ENCODE measurements at regions not wholly inside any gene's neighbourhood (a gene's known extent, or its start where the extent isn't known, plus 50 kb on each side); places are given as distances from the start of the nearest gene placed in this dataset.

GRCh38 chr5:171562822-171563221 is 143.4 kb downstream of the FGF18 start:
- TF ChIP-seq, protein P1, sequence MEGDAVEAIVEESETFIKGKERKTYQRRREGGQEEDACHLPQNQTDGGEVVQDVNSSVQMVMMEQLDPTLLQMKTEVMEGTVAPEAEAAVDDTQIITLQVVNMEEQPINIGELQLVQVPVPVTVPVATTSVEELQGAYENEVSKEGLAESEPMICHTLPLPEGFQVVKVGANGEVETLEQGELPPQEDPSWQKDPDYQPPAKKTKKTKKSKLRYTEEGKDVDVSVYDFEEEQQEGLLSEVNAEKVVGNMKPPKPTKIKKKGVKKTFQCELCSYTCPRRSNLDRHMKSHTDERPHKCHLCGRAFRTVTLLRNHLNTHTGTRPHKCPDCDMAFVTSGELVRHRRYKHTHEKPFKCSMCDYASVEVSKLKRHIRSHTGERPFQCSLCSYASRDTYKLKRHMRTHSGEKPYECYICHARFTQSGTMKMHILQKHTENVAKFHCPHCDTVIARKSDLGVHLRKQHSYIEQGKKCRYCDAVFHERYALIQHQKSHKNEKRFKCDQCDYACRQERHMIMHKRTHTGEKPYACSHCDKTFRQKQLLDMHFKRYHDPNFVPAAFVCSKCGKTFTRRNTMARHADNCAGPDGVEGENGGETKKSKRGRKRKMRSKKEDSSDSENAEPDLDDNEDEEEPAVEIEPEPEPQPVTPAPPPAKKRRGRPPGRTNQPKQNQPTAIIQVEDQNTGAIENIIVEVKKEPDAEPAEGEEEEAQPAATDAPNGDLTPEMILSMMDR (IDR thresholded peaks at IDR 0.05; ENCODE audit: insufficient read depth, low read depth, low read length, missing control alignments): no peak
- no peak for DNase-seq (ENCODE audit: low read depth)
- no peak overlapping the region for H3K4me3 ChIP-seq (ENCODE audit: low read length)

DNA sequence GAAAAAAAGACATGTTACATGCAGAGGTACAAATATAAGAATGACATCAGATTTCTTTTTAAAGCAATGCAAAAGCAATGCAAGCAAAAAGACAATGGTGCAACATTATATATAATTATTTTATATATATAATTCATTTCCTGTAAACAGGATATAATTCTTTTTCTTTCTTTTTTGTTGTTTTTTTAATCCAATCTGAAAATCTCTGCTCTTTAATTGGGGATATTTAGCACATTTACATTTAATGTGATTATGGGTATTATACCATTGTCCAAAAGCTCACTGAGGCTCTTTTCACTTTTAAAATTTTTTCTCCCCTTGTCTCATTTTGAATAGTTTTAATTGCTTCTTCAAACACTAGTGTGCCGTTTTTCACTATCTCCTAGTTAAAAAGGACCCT is 148.9 kb downstream of the FGF18 start:
- no peak overlapping the region for H3K4me3 ChIP-seq (ENCODE audit: low read length)
- DNase-seq (ENCODE audit: low read depth): no peak
- TF ChIP-seq, protein P1 (IDR thresholded peaks at IDR 0.05; ENCODE audit: insufficient read depth, low read depth, low read length, missing control alignments): no peak

GRCh38 chr5:171569065-171569712 is 149.7 kb downstream of the FGF18 start:
- H3K4me3 ChIP-seq (ENCODE audit: low read length): no peak overlapping the region
- DNase-seq (ENCODE audit: low read depth): no peak
- TF ChIP-seq, protein P1 (IDR thresholded peaks at IDR 0.05; ENCODE audit: insufficient read depth, low read depth, low read length, missing control alignments): no peak

DNA sequence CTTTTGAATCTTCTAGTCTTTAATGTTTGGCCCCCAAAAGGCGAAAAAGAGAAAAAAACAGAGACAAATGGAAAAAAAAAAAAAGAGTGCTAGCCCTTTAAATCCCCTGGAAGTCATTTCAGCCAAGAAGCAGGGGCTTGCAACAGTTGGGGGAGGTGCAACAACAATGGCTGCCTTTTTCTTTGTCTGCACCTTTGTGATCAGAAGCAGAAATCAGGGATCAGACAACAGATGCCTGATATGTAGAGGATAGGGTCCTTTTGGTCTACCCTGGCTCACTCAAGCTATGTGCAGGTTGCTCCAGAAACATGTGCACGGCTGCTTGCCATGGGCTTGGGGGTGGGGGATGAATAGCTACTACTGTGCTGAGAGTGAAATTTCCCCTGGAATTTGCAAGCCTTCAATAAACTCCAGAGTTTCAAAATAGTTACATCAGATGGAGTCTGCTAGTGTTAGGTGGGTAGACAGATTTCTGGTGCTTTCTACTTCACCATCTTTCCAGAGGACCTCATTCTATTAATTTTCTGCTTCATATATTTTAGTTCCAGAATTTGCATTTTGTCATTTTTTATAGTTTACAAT is 150.9 kb downstream of the FGF18 start:
- TF ChIP-seq, protein P1 (IDR thresholded peaks at IDR 0.05; ENCODE audit: insufficient read depth, low read depth, low read length, missing control alignments): no peak
- DNase-seq (ENCODE audit: low read depth): no peak
- H3K4me3 ChIP-seq (ENCODE audit: low read length): no peak overlapping the region

- TF ChIP-seq, protein P1 (IDR thresholded peaks at IDR 0.05; ENCODE audit: insufficient read depth, low read depth, low read length, missing control alignments): no peak
- H3K4me3 ChIP-seq (ENCODE audit: low read length): no peak overlapping the region
- DNase-seq (ENCODE audit: low read depth): peak; percentile 83
These were observed 152.2 kb downstream of the FGF18 start for GRCh38 chr5:171571663-171572062.

DNA sequence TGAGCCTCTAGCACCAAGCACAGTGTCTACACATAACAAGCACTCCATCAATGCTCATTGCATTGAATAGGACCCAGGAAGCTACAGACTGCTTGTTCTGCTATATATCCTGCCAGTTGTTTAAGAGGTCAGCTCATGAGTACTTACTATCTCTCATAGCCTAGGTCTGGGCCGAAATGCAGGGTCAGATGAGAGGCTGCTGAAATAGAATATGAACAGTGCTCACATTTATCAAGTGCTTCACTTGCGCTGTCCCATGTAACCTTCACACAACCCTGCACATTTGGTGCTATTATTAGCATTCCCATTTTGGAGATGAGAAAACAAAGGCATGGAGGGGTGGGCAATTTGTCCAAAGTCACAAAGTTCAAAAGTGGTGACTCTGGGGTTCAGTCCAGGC is 153.6 kb downstream of the FGF18 start:
- H3K4me3 ChIP-seq (ENCODE audit: low read length): no peak overlapping the region
- TF ChIP-seq, protein P1 (IDR thresholded peaks at IDR 0.05; ENCODE audit: insufficient read depth, low read depth, low read length, missing control alignments): no peak
- no peak for DNase-seq (ENCODE audit: low read depth)

Data from epithelial cell of esophagus (primary cell).